SK-N-SH treated with all-trans-retinoic acid at 6 μM for 48 hours (cell line): ENCODE measurements at regions not wholly inside any gene's neighbourhood (a gene's known extent, or its start where the extent isn't known, plus 50 kb on each side); places are given as distances from the start of the nearest gene placed in this dataset.

Experiments used
- BACH2 ChIP-seq: fragments of 250-450 bp; sonication (Bioruptor Pico); IDR thresholded peaks from 2 replicates; pipeline ENCODE4 v1.9.0; 2021; ENCODE audit warnings: mild to moderate bottlenecking, borderline replicate concordance
- OSR1 ChIP-seq: fragments of 250-450 bp; sonication (Bioruptor Pico); IDR thresholded peaks from 2 replicates; pipeline ENCODE4 v1.8.0; 2022; ENCODE audit warnings: moderate library complexity, mild to moderate bottlenecking, inconsistent platforms
- RARB ChIP-seq: fragments of 250-450 bp; sonication (Bioruptor Pico); IDR thresholded peaks from 2 replicates; pipeline ENCODE4 v1.8.0; 2021; ENCODE audit warnings: mild to moderate bottlenecking, moderate library complexity
- ZFP30 ChIP-seq: fragments of 450-650 bp; formaldehyde crosslinking; IDR thresholded peaks from 2 replicates; pipeline ENCODE4 v1.5.0; 2022; ENCODE audit warnings: mild to moderate bottlenecking, moderate library complexity
- TF ChIP-seq, protein P1 (sequence below): fragments of 250-450 bp; sonication (Bioruptor Pico); IDR thresholded peaks from 2 replicates; pipeline ENCODE4 v1.5.0; 2020; ENCODE audit warnings: mild to moderate bottlenecking, moderate library complexity

DNA sequence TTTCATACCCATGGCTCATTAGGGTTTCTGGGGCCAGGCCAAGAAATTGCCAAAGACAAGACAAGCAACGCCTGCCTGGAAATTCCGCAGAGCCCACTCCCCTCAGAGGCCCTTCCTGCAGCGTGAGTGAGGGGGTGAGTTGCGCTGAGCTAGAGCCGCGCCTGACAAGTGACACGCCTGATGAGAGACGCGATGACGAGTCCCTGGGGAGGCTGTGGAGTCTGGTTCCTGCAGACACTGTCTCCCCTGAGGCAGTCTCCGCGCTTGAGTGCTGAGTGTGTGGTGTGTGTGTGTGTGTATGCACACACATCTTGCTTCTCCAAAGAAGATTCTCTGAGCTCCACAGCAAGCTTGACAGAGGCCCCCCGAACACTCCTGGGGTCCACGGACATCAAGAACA is 269.8 kb downstream of the BCOR start:
- TF ChIP-seq RARB (CRISPR knock-in tag) (no peak), ZFP30 (CRISPR knock-in tag) (no peak), OSR1 (CRISPR knock-in tag) (no peak), BACH2 (no peak)
- TF ChIP-seq, protein P1, sequence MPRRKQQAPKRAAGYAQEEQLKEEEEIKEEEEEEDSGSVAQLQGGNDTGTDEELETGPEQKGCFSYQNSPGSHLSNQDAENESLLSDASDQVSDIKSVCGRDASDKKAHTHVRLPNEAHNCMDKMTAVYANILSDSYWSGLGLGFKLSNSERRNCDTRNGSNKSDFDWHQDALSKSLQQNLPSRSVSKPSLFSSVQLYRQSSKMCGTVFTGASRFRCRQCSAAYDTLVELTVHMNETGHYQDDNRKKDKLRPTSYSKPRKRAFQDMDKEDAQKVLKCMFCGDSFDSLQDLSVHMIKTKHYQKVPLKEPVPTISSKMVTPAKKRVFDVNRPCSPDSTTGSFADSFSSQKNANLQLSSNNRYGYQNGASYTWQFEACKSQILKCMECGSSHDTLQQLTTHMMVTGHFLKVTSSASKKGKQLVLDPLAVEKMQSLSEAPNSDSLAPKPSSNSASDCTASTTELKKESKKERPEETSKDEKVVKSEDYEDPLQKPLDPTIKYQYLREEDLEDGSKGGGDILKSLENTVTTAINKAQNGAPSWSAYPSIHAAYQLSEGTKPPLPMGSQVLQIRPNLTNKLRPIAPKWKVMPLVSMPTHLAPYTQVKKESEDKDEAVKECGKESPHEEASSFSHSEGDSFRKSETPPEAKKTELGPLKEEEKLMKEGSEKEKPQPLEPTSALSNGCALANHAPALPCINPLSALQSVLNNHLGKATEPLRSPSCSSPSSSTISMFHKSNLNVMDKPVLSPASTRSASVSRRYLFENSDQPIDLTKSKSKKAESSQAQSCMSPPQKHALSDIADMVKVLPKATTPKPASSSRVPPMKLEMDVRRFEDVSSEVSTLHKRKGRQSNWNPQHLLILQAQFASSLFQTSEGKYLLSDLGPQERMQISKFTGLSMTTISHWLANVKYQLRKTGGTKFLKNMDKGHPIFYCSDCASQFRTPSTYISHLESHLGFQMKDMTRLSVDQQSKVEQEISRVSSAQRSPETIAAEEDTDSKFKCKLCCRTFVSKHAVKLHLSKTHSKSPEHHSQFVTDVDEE: no peak
